ENCODE measurements at regions not wholly inside any gene's neighbourhood (a gene's known extent, or its start where the extent isn't known, plus 50 kb on each side); places are given as distances from the start of the nearest gene placed in this dataset.

- no peak overlapping the region for H3K27ac ChIP-seq
- TF ChIP-seq CTCF (IDR thresholded peaks at IDR 0.05; ENCODE audit: low read depth, low read length) = no peak
- H3K36me3 ChIP-seq = no peaks in the 10 kb centered on the region
- H3K4me1 ChIP-seq (ENCODE audit: low read depth) = no peaks in the 10 kb centered on the region
- H3K4me3 ChIP-seq = no peak overlapping the region
- DNase-seq (ENCODE audit: low read depth in 1 of 2, low spot score in 1 of 2) = no peak
- no peaks in the 10 kb centered on the region for H3K27me3 ChIP-seq
- H3K9me3 ChIP-seq (ENCODE audit: low read depth) = no peaks in the 10 kb centered on the region
These were observed 196.3 kb downstream of the TTLL7 start for GRCh38 chr1:83802460-83803152.

GRCh38 chr1:83802023-83802422, 196.9 kb downstream of the TTLL7 start:
- Histone ChIP-seq H3K4me3 (no peak overlapping the region), H3K4me1 (ENCODE audit: low read depth) (no peaks in the 10 kb centered on the region), H3K27me3 (no peaks in the 10 kb centered on the region), H3K36me3 (no peaks in the 10 kb centered on the region), H3K27ac (peak overlapping the region; percentile 7), H3K9me3 (ENCODE audit: low read depth) (no peaks in the 10 kb centered on the region)
- TF ChIP-seq CTCF (IDR thresholded peaks at IDR 0.05; ENCODE audit: low read depth, low read length) = no peak
- DNase-seq (ENCODE audit: low read depth in 1 of 2, low spot score in 1 of 2) = no peak

- Histone ChIP-seq H3K36me3 (no peaks in the 10 kb centered on the region), H3K27me3 (no peaks in the 10 kb centered on the region), H3K4me1 (ENCODE audit: low read depth) (no peaks in the 10 kb centered on the region), H3K27ac (no peak overlapping the region), H3K9me3 (ENCODE audit: low read depth) (no peaks in the 10 kb centered on the region), H3K4me3 (no peak overlapping the region)
- no peak for TF ChIP-seq CTCF (IDR thresholded peaks at IDR 0.05; ENCODE audit: low read depth, low read length)
- DNase-seq (ENCODE audit: low read depth in 1 of 2, low spot score in 1 of 2) = no peak
These were observed 198.9 kb downstream of the TTLL7 start for GRCh38 chr1:83800066-83800465.

- Histone ChIP-seq H3K36me3 (no peaks in the 10 kb centered on the region), H3K27ac (no peak overlapping the region), H3K4me1 (ENCODE audit: low read depth) (no peaks in the 10 kb centered on the region), H3K9me3 (ENCODE audit: low read depth) (no peaks in the 10 kb centered on the region), H3K27me3 (no peaks in the 10 kb centered on the region), H3K4me3 (no peak overlapping the region)
- no peak for TF ChIP-seq CTCF (IDR thresholded peaks at IDR 0.05; ENCODE audit: low read depth, low read length)
- no peak for DNase-seq (ENCODE audit: low read depth in 1 of 2, low spot score in 1 of 2)
These were observed 199.3 kb downstream of the TTLL7 start for GRCh38 chr1:83799594-83799993.

- H3K4me3 ChIP-seq = no peak overlapping the region
- DNase-seq (ENCODE audit: low read depth in 1 of 2, low spot score in 1 of 2) = no peak
- no peaks in the 10 kb centered on the region for H3K36me3 ChIP-seq
- H3K27ac ChIP-seq = no peak overlapping the region
- H3K4me1 ChIP-seq (ENCODE audit: low read depth) = no peaks in the 10 kb centered on the region
- H3K27me3 ChIP-seq = no peaks in the 10 kb centered on the region
- no peaks in the 10 kb centered on the region for H3K9me3 ChIP-seq (ENCODE audit: low read depth)
- no peak for TF ChIP-seq CTCF (IDR thresholded peaks at IDR 0.05; ENCODE audit: low read depth, low read length)
These were observed 200.0 kb downstream of the TTLL7 start for GRCh38 chr1:83798965-83799364.
